HepG2 (cell line): ENCODE measurements at regions not wholly inside any gene's neighbourhood (a gene's known extent, or its start where the extent isn't known, plus 50 kb on each side); places are given as distances from the start of the nearest gene placed in this dataset.

ENCODE experiments used
- ATAC-seq: fragments of 200-7000 bp; cut with Tn5 transposase; 3 replicates; pipeline ENCODE4 v1.9.1; 2020; ENCODE audit warnings: mild to moderate bottlenecking, moderate library complexity
- BruUV-seq: library from RNA; stranded (reverse); fragments of 400-500 nt; replicated peaks from 2 replicates; lab custom pipeline; 2021; lab: Mats Ljungman, UMichigan
- CTCF ChIA-PET: fragments of 300-600 bp; formaldehyde crosslinking; extraction: SDS; loops from one replicate; lab custom pipeline; 2021; ENCODE audit warnings: low total read pairs, inconsistent platforms, low intra/inter-chr PET ratio; lab: Yijun Ruan, JAX
- POLR2A ChIA-PET: fragments of 350-600 bp; sonication (Branson Sonifier 250); formaldehyde crosslinking; loops from one replicate; lab custom pipeline; 2020; ENCODE audit warnings: antibody characterized with exemption, inconsistent platforms; lab: Yijun Ruan, JAX
- DNase-seq: peaks from one replicate; pipeline ENCODE4 v3.0.0-alpha.2; 2015; ENCODE audit warnings: low spot score
- FAIRE-seq: peaks from 3 replicates; lab custom pipeline; 2011; peaks lifted over from hg19 to GRCh38; lab: Jason Lieb, UNC
- H2AFZ ChIP-seq: one replicate; pipeline ENCODE4 v1.6.1; 2011; ENCODE audit warnings: low read length, inconsistent platforms
- H3K27ac ChIP-seq: fragments of 300-600 bp; 3 replicates; pipeline ENCODE4 v1.8.0; 2011; ENCODE audit warnings: mixed run types, mild to moderate bottlenecking, mixed read lengths, low read length, inconsistent platforms; ENCODE audit not compliant: insufficient read depth; ENCODE audit errors: extremely low read length
- H3K27me3 ChIP-seq, 2 experiments: fragments of 200-600 bp in 1 of 2; 2 replicates in 1 of 2; 3 replicates in 1 of 2; pipeline versions ENCODE4 v1.6.0 to v1.8.0; 2011; ENCODE audit warnings: low read length in 2 of 2, mild to moderate bottlenecking in 2 of 2, moderate library complexity in 2 of 2, inconsistent platforms in 1 of 2; ENCODE audit not compliant: insufficient read depth in 2 of 2, control insufficient read depth in 1 of 2
- H3K36me3 ChIP-seq, 2 experiments: fragments of 200-600 bp in 1 of 2; replicated peaks in 1 of 2; 2 replicates in 1 of 2; 3 replicates in 1 of 2; pipeline versions ENCODE4 v1.5.1 to v1.8.0; 2011; ENCODE audit warnings: low read length in 2 of 2, inconsistent platforms in 1 of 2; ENCODE audit not compliant: insufficient read depth in 2 of 2, control insufficient read depth in 1 of 2
- H3K4me1 ChIP-seq: 2 replicates; pipeline ENCODE4 v1.5.1; 2012; ENCODE audit warnings: low read length, inconsistent platforms; ENCODE audit not compliant: insufficient read depth
- H3K4me2 ChIP-seq: 2 replicates; pipeline ENCODE4 v1.6.0; 2011; ENCODE audit warnings: low read depth, low read length, inconsistent platforms
- H3K4me3 ChIP-seq, 3 experiments: fragments of 200-600 bp in 1 of 3; sonication (generic), shearing (Covaris generic) in 1 of 3; replicated peaks in 1 of 3; 2 replicates each; pipeline ENCODE4 v1.5.1; 2011 to 2016; ENCODE audit warnings: low read length in 3 of 3, inconsistent platforms in 2 of 3, low read depth in 2 of 3, mild to moderate bottlenecking in 2 of 3, control low read depth in 1 of 3, mixed read lengths in 1 of 3; ENCODE audit not compliant: insufficient read depth in 1 of 3
- H3K79me2 ChIP-seq: one replicate; pipeline ENCODE4 v1.6.1; 2011; ENCODE audit warnings: low read length, inconsistent platforms; ENCODE audit not compliant: insufficient read depth
- H3K9ac ChIP-seq: 2 replicates; pipeline ENCODE4 v1.6.0; 2011; ENCODE audit warnings: mild to moderate bottlenecking, low read depth, low read length, inconsistent platforms; ENCODE audit not compliant: insufficient read depth
- H3K9me3 ChIP-seq: 2 replicates; pipeline ENCODE4 v1.5.1; 2012; ENCODE audit warnings: mild to moderate bottlenecking, low read length
- H4K20me1 ChIP-seq: 2 replicates; pipeline ENCODE4 v1.6.0; 2011; ENCODE audit warnings: inconsistent platforms, mild to moderate bottlenecking, low read length, moderate library complexity; ENCODE audit not compliant: insufficient read depth
- ETS1 ChIP-seq: sonication (generic); formaldehyde crosslinking; IDR thresholded peaks from 2 replicates; pipeline ENCODE4 v1.4.0; 2020; ENCODE audit warnings: missing genetic modification reagents
- HHEX ChIP-seq: IDR thresholded peaks from 2 replicates; pipeline ENCODE4 v1.6.1; 2016; ENCODE audit warnings: control low read depth
- SKIL ChIP-seq: sonication (generic); formaldehyde crosslinking; IDR thresholded peaks from 2 replicates; pipeline ENCODE4 v1.8.0; 2022; ENCODE audit warnings: missing genetic modification reagents, mild to moderate bottlenecking, moderate library complexity, borderline replicate concordance
- THYN1 ChIP-seq: sonication (generic); formaldehyde crosslinking; IDR thresholded peaks from 2 replicates; pipeline ENCODE4 v1.8.1; 2023; ENCODE audit warnings: low read depth, mild to moderate bottlenecking, moderate library complexity, missing genetic modification reagents, borderline replicate concordance
- WGBS: methylation state at CpG from one replicate; pipeline ENCODE4 v1.1.6; 2017; ENCODE audit warnings: low lambda C conversion rate; 5-methylcytosine and 5-hydroxymethylcytosine counted together
- in situ Hi-C: cut with HindIII; loops from 2 replicates; pipeline ENCODE4 v1.10.0; 2017; ENCODE audit warnings: low pct_unique_long_range_greater_than_20kb; ENCODE audit not compliant: extremely low pct_ligation_motif_present
- intact Hi-C: fragments of 100-400 bp; cut with micrococcal nuclease; formaldehyde crosslinking; loops from one replicate; pipeline ENCODE4 v1.10.0; 2022; ENCODE audit not compliant: unreplicated experiment
- TF ChIP-seq, protein P1 (sequence below): sonication (generic); formaldehyde crosslinking; IDR thresholded peaks from 2 replicates; pipeline ENCODE4 v1.5.0; 2020; ENCODE audit warnings: missing genetic modification reagents, mild to moderate bottlenecking, borderline replicate concordance
- TF ChIP-seq, protein P2 (sequence below): sonication (generic); formaldehyde crosslinking; IDR thresholded peaks from 2 replicates; pipeline ENCODE4 v1.4.0; 2020; ENCODE audit warnings: missing genetic modification reagents, borderline replicate concordance
- TF ChIP-seq, protein P3 (sequence below), 2 experiments: IDR thresholded peaks; 2 replicates each; pipeline ENCODE4 v1.6.1; 2011 to 2012; ENCODE audit warnings: low read length in 2 of 2, borderline replicate concordance in 1 of 2, low read depth in 1 of 2, mild to moderate bottlenecking in 1 of 2, moderate library complexity in 1 of 2

DNA sequence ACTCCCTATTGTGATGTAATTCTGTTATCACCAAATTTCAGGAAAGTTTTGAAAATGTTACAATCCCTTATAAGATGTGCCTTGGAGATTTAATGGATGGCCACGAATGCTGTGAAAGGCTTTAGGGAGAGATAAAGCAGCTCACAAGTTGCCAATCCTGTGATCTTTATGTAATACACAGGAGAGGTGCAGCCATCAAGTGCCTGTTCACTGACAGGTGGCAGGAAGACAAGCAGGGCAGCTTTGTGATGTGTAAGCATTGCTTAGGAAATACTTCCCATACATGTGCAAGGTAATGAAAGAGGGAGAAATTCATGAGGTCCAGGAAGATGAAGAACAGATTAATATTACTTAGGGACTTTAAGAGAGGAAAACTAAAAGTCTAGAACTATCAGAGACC, 628.8 kb downstream of the SLITRK6 start (continued):
- TF ChIP-seq, protein P1, sequence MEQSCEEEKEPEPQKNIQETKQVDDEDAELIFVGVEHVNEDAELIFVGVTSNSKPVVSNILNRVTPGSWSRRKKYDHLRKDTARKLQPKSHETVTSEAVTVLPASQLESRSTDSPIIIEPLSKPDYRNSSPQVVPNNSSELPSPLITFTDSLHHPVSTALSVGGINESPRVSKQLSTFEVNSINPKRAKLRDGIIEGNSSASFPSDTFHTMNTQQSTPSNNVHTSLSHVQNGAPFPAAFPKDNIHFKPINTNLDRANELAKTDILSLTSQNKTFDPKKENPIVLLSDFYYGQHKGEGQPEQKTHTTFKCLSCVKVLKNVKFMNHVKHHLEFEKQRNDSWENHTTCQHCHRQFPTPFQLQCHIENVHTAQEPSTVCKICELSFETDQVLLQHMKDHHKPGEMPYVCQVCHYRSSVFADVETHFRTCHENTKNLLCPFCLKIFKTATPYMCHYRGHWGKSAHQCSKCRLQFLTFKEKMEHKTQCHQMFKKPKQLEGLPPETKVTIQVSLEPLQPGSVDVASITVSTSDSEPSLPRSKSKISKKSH (CRISPR knock-in tag) = no peak
- no peak for TF ChIP-seq ETS1 (CRISPR knock-in tag)

GRCh38 chr13:85166891-85167290, 632.3 kb downstream of the SLITRK6 start:
- Histone ChIP-seq H3K4me2 (no peak overlapping the region), H3K9me3 (peaks cover 22% of the 10 kb centered on the region; the same call in 1 of the 2 replicates), H3K36me3 (no peaks in the 10 kb centered on the region), H4K20me1 (no peaks in the 10 kb centered on the region), H3K79me2 (no peaks in the 10 kb centered on the region), H3K4me1 (no peaks in the 10 kb centered on the region), H2AFZ (no peak overlapping the region), H3K9ac (no peak overlapping the region), H3K4me3 (no peak overlapping the region), H3K27me3 (no peaks in the 10 kb centered on the region), H3K27ac (no peak overlapping the region)
- intact Hi-C loops (no loop called here), in situ Hi-C loops (no loop called here)
- ATAC-seq = no peak
- no TSS peak for BruUV-seq
- FAIRE-seq = no peak
- ChIA-PET CTCF (no interaction called here), POLR2A (no interaction called here)
- WGBS = 4% methylated on average over 1 of the region's 1 CpG
- no peak for DNase-seq
- TF ChIP-seq THYN1 (CRISPR knock-in tag) (no peak), HHEX (CRISPR knock-in tag) (no peak), SKIL (no peak)
- TF ChIP-seq, protein P2, sequence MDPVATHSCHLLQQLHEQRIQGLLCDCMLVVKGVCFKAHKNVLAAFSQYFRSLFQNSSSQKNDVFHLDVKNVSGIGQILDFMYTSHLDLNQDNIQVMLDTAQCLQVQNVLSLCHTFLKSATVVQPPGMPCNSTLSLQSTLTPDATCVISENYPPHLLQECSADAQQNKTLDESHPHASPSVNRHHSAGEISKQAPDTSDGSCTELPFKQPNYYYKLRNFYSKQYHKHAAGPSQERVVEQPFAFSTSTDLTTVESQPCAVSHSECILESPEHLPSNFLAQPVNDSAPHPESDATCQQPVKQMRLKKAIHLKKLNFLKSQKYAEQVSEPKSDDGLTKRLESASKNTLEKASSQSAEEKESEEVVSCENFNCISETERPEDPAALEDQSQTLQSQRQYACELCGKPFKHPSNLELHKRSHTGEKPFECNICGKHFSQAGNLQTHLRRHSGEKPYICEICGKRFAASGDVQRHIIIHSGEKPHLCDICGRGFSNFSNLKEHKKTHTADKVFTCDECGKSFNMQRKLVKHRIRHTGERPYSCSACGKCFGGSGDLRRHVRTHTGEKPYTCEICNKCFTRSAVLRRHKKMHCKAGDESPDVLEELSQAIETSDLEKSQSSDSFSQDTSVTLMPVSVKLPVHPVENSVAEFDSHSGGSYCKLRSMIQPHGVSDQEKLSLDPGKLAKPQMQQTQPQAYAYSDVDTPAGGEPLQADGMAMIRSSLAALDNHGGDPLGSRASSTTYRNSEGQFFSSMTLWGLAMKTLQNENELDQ (CRISPR knock-in tag) = no peak
- TF ChIP-seq, protein P3, sequence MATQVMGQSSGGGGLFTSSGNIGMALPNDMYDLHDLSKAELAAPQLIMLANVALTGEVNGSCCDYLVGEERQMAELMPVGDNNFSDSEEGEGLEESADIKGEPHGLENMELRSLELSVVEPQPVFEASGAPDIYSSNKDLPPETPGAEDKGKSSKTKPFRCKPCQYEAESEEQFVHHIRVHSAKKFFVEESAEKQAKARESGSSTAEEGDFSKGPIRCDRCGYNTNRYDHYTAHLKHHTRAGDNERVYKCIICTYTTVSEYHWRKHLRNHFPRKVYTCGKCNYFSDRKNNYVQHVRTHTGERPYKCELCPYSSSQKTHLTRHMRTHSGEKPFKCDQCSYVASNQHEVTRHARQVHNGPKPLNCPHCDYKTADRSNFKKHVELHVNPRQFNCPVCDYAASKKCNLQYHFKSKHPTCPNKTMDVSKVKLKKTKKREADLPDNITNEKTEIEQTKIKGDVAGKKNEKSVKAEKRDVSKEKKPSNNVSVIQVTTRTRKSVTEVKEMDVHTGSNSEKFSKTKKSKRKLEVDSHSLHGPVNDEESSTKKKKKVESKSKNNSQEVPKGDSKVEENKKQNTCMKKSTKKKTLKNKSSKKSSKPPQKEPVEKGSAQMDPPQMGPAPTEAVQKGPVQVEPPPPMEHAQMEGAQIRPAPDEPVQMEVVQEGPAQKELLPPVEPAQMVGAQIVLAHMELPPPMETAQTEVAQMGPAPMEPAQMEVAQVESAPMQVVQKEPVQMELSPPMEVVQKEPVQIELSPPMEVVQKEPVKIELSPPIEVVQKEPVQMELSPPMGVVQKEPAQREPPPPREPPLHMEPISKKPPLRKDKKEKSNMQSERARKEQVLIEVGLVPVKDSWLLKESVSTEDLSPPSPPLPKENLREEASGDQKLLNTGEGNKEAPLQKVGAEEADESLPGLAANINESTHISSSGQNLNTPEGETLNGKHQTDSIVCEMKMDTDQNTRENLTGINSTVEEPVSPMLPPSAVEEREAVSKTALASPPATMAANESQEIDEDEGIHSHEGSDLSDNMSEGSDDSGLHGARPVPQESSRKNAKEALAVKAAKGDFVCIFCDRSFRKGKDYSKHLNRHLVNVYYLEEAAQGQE (IDR thresholded peaks at IDR 0.05; ENCODE audit: borderline replicate concordance in 1 of 2, low read depth in 1 of 2, low read length in 2 of 2) = no peak
